IMR-90 (cell line): ENCODE measurements at regions not wholly inside any gene's neighbourhood (a gene's known extent, or its start where the extent isn't known, plus 50 kb on each side); places are given as distances from the start of the nearest gene placed in this dataset.

Source experiments
- ATAC-seq: fragments of 200-7000 bp; cut with Tn5 transposase; 2 replicates; pipeline ENCODE4 v1.9.1; 2020; ENCODE audit warnings: low read depth, mild to moderate bottlenecking, moderate library complexity
- BruUV-seq: library from RNA; stranded (reverse); fragments of 400-500 nt; replicated peaks from 2 replicates; lab custom pipeline; 2021; lab: Mats Ljungman, UMichigan
- CTCF ChIA-PET: fragments of 300-600 bp; formaldehyde crosslinking; extraction: SDS; loops from one replicate; lab custom pipeline; 2021; ENCODE audit warnings: antibody characterized with exemption; lab: Yijun Ruan, JAX
- POLR2A ChIA-PET: fragments of 300-600 bp; sonication (Branson Sonifier 250); formaldehyde crosslinking; loops from one replicate; lab custom pipeline; 2022; ENCODE audit warnings: antibody characterized with exemption; ENCODE audit not compliant: unreplicated experiment; lab: Charles Lee
- DNase-seq: peaks from one replicate; pipeline ENCODE4 v3.0.0; 2013
- H2AFZ ChIP-seq: replicated peaks from 2 replicates; pipeline ENCODE3; 2013; ENCODE audit warnings: low read length, mild to moderate bottlenecking; ENCODE audit not compliant: poor library complexity
- H2AK5ac ChIP-seq: 2 replicates; pipeline ENCODE4 v1.6.1; 2013; ENCODE audit warnings: low read depth, low read length, inconsistent platforms
- H2AK9ac ChIP-seq: replicated peaks from 2 replicates; pipeline ENCODE3; 2013; ENCODE audit warnings: mild to moderate bottlenecking, low read depth, low read length, moderate library complexity; ENCODE audit not compliant: poor library complexity
- H2BK120ac ChIP-seq: 2 replicates; pipeline ENCODE4 v1.6.1; 2013; ENCODE audit warnings: low read depth, low read length, inconsistent platforms
- H2BK15ac ChIP-seq: 3 replicates; pipeline ENCODE4 v1.6.1; 2013; ENCODE audit warnings: low read depth, low read length, inconsistent platforms
- H2BK20ac ChIP-seq: 2 replicates; pipeline ENCODE4 v1.6.1; 2013; ENCODE audit warnings: low read depth, mild to moderate bottlenecking, inconsistent platforms, low read length, moderate library complexity
- H2BK5ac ChIP-seq: 2 replicates; pipeline ENCODE4 v1.6.1; 2013; ENCODE audit warnings: mild to moderate bottlenecking, low read depth, low read length, inconsistent platforms; ENCODE audit not compliant: poor library complexity, severe bottlenecking
- H3K14ac ChIP-seq: replicated peaks from 2 replicates; pipeline ENCODE4 v1.6.1; 2013; ENCODE audit warnings: low read depth, low read length, inconsistent platforms
- H3K18ac ChIP-seq: 2 replicates; pipeline ENCODE4 v1.6.1; 2013; ENCODE audit warnings: low read depth, low read length, control low read depth
- H3K23ac ChIP-seq: 2 replicates; pipeline ENCODE4 v1.6.1; 2013; ENCODE audit warnings: low read depth, low read length, inconsistent platforms
- H3K27ac ChIP-seq: 2 replicates; pipeline ENCODE4 v1.5.1; 2013; ENCODE audit warnings: mild to moderate bottlenecking, control low read depth, low read length; ENCODE audit not compliant: insufficient read depth
- H3K27me3 ChIP-seq: 2 replicates; pipeline ENCODE4 v1.6.1; 2013; ENCODE audit warnings: low read length; ENCODE audit not compliant: control insufficient read depth, insufficient read depth
- H3K36me3 ChIP-seq: 2 replicates; pipeline ENCODE4 v1.6.1; 2013; ENCODE audit warnings: low read length, mixed read lengths; ENCODE audit not compliant: control insufficient read depth, insufficient read depth
- H3K4ac ChIP-seq: 2 replicates; pipeline ENCODE4 v1.6.1; 2013; ENCODE audit warnings: low read depth, low read length, inconsistent platforms
- H3K4me1 ChIP-seq: 2 replicates; pipeline ENCODE4 v1.6.1; 2013; ENCODE audit warnings: low read length, mixed read lengths; ENCODE audit not compliant: control insufficient read depth, insufficient read depth
- H3K4me2 ChIP-seq: 2 replicates; pipeline ENCODE4 v1.6.1; 2013; ENCODE audit warnings: low read depth, mild to moderate bottlenecking, control low read depth, low read length, moderate library complexity
- H3K4me3 ChIP-seq: 2 replicates; pipeline ENCODE4 v1.5.1; 2013; ENCODE audit warnings: low read depth, mild to moderate bottlenecking, control low read depth, low read length, moderate library complexity; ENCODE audit not compliant: insufficient read depth
- H3K56ac ChIP-seq: 2 replicates; pipeline ENCODE4 v1.6.1; 2013; ENCODE audit warnings: low read length, inconsistent platforms; ENCODE audit not compliant: insufficient read depth; ENCODE audit errors: extremely low read depth
- H3K79me1 ChIP-seq, 2 experiments: 2 replicates each; pipeline ENCODE4 v1.6.1; 2013; ENCODE audit warnings: low read length in 2 of 2, inconsistent platforms in 1 of 2, low read depth in 1 of 2
- H3K9ac ChIP-seq: 2 replicates; pipeline ENCODE4 v1.6.1; 2013; ENCODE audit warnings: low read depth, low read length, control low read depth
- H3K9me1 ChIP-seq: 2 replicates; pipeline ENCODE4 v1.6.1; 2013; ENCODE audit warnings: low read length, inconsistent platforms; ENCODE audit not compliant: insufficient read depth
- H3K9me3 ChIP-seq: 2 replicates; pipeline ENCODE4 v1.6.1; 2013; ENCODE audit warnings: low read length; ENCODE audit not compliant: control insufficient read depth, insufficient read depth
- H4K20me1 ChIP-seq: 2 replicates; pipeline ENCODE4 v1.6.1; 2013; ENCODE audit warnings: low read length, inconsistent platforms; ENCODE audit not compliant: insufficient read depth
- H4K5ac ChIP-seq: 2 replicates; pipeline ENCODE4 v1.6.1; 2013; ENCODE audit warnings: mild to moderate bottlenecking, low read depth, low read length, control low read depth
- H4K8ac ChIP-seq, 2 experiments: 2 replicates each; pipeline ENCODE4 v1.6.1; 2013; ENCODE audit warnings: low read depth in 2 of 2, low read length in 2 of 2, control low read depth in 1 of 2, inconsistent platforms in 1 of 2
- H4K91ac ChIP-seq: 2 replicates; pipeline ENCODE4 v1.6.1; 2013; ENCODE audit warnings: low read depth, low read length, inconsistent platforms; ENCODE audit not compliant: insufficient read depth
- CHD1 ChIP-seq: IDR thresholded peaks from 2 replicates; pipeline ENCODE4 v1.6.1; 2012; ENCODE audit warnings: low read depth, low read length, improper control_type of control experiment
- MXI1 ChIP-seq: IDR thresholded peaks from 2 replicates; pipeline ENCODE4 v1.6.1; 2012; ENCODE audit warnings: low read depth, mild to moderate bottlenecking, low read length, moderate library complexity, borderline replicate concordance
- RCOR1 ChIP-seq: IDR thresholded peaks from 2 replicates; pipeline ENCODE4 v1.6.1; 2012; ENCODE audit warnings: mild to moderate bottlenecking, low read length, improper control_type of control experiment; ENCODE audit not compliant: insufficient replicate concordance
- SMC3 ChIP-seq: fragments of 150-350 bp; IDR thresholded peaks from 2 replicates; pipeline ENCODE4 v1.6.1; 2016; ENCODE audit warnings: low read depth, mild to moderate bottlenecking, antibody characterized with exemption, low read length, moderate library complexity
- WGBS, 2 experiments: methylation state at CpG; one replicate each; pipeline versions ENCODE4 v1.1.5 to v1.1.7; 2013; ENCODE audit warnings: missing lambda C conversion rate in 2 of 2; ENCODE audit not compliant: insufficient read length in 1 of 2; ENCODE audit errors: extremely low coverage in 2 of 2; 5-methylcytosine and 5-hydroxymethylcytosine counted together
- dilution Hi-C: fragments of 300-500 bp; cut with HindIII; formaldehyde crosslinking; loops from one replicate; pipeline ENCODE4 v1.14.3; 2018; ENCODE audit warnings: low sequenced_read_pairs; ENCODE audit not compliant: unreplicated experiment
- in situ Hi-C: fragments of 300-500 bp; cut with MboI; formaldehyde crosslinking; loops from 3 replicates; pipeline ENCODE4 v1.14.3; 2019; ENCODE audit warnings: low sequenced_read_pairs, inconsistent platforms, mixed read lengths
- intact Hi-C: fragments of 100-400 bp; cut with micrococcal nuclease; formaldehyde crosslinking; loops from 2 replicates; pipeline ENCODE4 v1.10.0; 2022
- TF ChIP-seq, protein P1 (sequence below): fragments of 150-350 bp; IDR thresholded peaks from 2 replicates; pipeline ENCODE4 v1.6.1; 2017; ENCODE audit warnings: mild to moderate bottlenecking, antibody characterized with exemption, low read length, low read depth

DNA sequence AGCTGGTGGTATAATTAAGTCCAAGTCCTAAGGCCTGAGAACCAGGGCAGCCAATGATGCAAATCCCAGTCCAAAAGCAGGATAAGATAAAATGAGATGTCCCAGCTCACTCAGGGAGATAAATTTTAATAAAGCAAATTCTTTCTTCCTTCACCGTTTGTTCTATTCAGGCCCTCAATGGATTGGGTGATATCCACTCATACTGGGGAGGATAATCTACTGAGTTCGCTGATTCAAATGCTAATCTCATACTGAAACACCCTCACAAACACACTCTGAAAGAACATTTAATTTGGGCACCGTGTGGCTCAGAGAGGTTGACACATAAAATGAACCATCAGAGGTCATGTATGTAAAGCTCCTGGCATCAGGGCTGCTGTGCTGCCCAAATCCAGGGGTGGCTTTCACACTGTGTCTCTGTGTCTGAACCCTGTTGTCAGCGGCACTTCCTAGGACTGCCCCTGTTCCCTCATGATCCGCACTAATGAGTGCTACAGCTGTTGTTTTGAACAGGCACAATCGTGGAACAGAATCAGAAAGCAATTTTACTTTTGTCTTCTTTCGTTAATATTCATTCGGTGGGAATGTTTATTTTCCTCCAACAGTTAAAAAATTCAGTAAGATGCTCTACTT, 428.5 kb upstream of the FBXO33 start:
- no peaks in the 10 kb centered on the region for H3K4me1 ChIP-seq
- TF ChIP-seq RCOR1 (no peak), SMC3 (no peak), MXI1 (no peak), CHD1 (no peak)
- TF ChIP-seq, protein P1, sequence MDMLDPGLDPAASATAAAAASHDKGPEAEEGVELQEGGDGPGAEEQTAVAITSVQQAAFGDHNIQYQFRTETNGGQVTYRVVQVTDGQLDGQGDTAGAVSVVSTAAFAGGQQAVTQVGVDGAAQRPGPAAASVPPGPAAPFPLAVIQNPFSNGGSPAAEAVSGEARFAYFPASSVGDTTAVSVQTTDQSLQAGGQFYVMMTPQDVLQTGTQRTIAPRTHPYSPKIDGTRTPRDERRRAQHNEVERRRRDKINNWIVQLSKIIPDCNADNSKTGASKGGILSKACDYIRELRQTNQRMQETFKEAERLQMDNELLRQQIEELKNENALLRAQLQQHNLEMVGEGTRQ = no peak
- no peak overlapping the region for H2AK9ac ChIP-seq
- no peak overlapping the region for H3K14ac ChIP-seq
- H3K9me1 ChIP-seq = no peaks in the 10 kb centered on the region
- H3K36me3 ChIP-seq = no peaks in the 10 kb centered on the region
- H4K20me1 ChIP-seq = no peaks in the 10 kb centered on the region
- no CpG with 5 or more reads among the region's 8 CpGs for WGBS, 2 experiments
- dilution Hi-C loops (no loop called here), in situ Hi-C loops (no loop called here), intact Hi-C loops (no loop called here)
- no peak overlapping the region for H2AK5ac ChIP-seq
- H2BK20ac ChIP-seq = no peak overlapping the region
- no peaks in the 10 kb centered on the region for H3K79me1 ChIP-seq
- no TSS peak for BruUV-seq
- H4K5ac ChIP-seq = no peak overlapping the region
- H3K9ac ChIP-seq = no peak overlapping the region
- H3K56ac ChIP-seq = no peak overlapping the region
- H3K18ac ChIP-seq = no peak overlapping the region
- H4K8ac ChIP-seq = no peak overlapping the region
- no peak for ATAC-seq
- H4K91ac ChIP-seq = no peak overlapping the region
- H2AFZ ChIP-seq = no peak overlapping the region
- H2BK120ac ChIP-seq = no peak overlapping the region
- H3K23ac ChIP-seq = no peak overlapping the region
- no peak overlapping the region for H2BK5ac ChIP-seq
- H3K4ac ChIP-seq = no peak overlapping the region
- peaks cover 9% of the 10 kb centered on the region for H3K9me3 ChIP-seq
- no peak overlapping the region for H3K4me2 ChIP-seq
- ChIA-PET CTCF (no interaction called here), POLR2A (no interaction called here)
- H3K27ac ChIP-seq = no peak overlapping the region
- H2BK15ac ChIP-seq = no peak overlapping the region
- no peaks in the 10 kb centered on the region for H3K27me3 ChIP-seq
- H3K4me3 ChIP-seq = no peak overlapping the region
- DNase-seq = no peak
